ENCODE measurements at regions not wholly inside any gene's neighbourhood (a gene's known extent, or its start where the extent isn't known, plus 50 kb on each side); places are given as distances from the start of the nearest gene placed in this dataset.

DNA sequence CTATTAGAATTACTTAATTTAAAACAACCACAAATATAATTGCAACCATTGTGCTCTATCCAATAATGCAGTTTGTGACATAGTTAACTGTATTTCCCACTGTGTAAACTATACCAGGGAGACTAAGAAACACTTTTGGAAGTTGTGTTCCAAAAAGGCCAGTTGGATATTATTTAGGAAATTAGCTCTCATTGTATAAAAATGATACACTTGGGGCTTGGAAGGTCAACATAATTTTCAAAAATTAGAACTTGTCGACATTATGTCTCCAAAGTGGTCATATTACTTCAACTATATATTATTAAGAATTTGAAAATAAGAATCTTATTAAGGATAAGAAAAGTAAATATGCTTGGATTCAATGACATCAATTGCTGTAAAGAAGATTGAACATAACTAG is 876.6 kb downstream of the MRPL39 start:
- no peaks in the 10 kb centered on the region for H3K36me3 Mint-ChIP-seq (ENCODE audit: low read depth)
- Histone ChIP-seq H3K4me2 (no peak overlapping the region), H3K27ac (ENCODE audit: low read depth) (no peak overlapping the region), H3K36me3 (ENCODE audit: insufficient read depth) (no peaks in the 10 kb centered on the region), H4K20me1 (replicated peaks; ENCODE audit: insufficient read depth) (no peaks in the 10 kb centered on the region), H3K27me3 (ENCODE audit: insufficient read depth) (no peaks in the 10 kb centered on the region), H2AFZ (no peak overlapping the region), H3K4me1 (ENCODE audit: insufficient read depth) (no peaks in the 10 kb centered on the region), H3K9me2 (ENCODE audit: insufficient read depth) (no peaks in the 10 kb centered on the region), H3F3A (replicated peaks; ENCODE audit: low read depth) (no peaks in the 10 kb centered on the region), H3K79me2 (replicated peaks; ENCODE audit: insufficient read depth) (no peaks in the 10 kb centered on the region), H3K4me3 (no peak overlapping the region)
- H3K4me1 Mint-ChIP-seq: no peaks in the 10 kb centered on the region
- TF ChIP-seq ZNF114 (CRISPR knock-in tag; IDR thresholded peaks at IDR 0.05): no peak
- no peak for TF ChIP-seq ZNF331 (CRISPR knock-in tag; IDR thresholded peaks at IDR 0.05; ENCODE audit: low read depth)
- TF ChIP-seq EZH2phosphoT487 (IDR thresholded peaks at IDR 0.05; ENCODE audit: unreplicated experiment): no peak
- no peak for TF ChIP-seq POLR2AphosphoS5 (IDR thresholded peaks at IDR 0.05; ENCODE audit: low read depth)
- no peak for TF ChIP-seq NANOG (IDR thresholded peaks at IDR 0.05; ENCODE audit: borderline replicate concordance)
- no peak for TF ChIP-seq STAT1 (IDR thresholded peaks at IDR 0.05; ENCODE audit: unreplicated experiment)
- no peak for TF ChIP-seq CREB1 (CRISPR knock-in tag; IDR thresholded peaks at IDR 0.05; ENCODE audit: low read depth)
- TF ChIP-seq JUNB (IDR thresholded peaks at IDR 0.05; ENCODE audit: unreplicated experiment): no peak
- TF ChIP-seq, protein P1, sequence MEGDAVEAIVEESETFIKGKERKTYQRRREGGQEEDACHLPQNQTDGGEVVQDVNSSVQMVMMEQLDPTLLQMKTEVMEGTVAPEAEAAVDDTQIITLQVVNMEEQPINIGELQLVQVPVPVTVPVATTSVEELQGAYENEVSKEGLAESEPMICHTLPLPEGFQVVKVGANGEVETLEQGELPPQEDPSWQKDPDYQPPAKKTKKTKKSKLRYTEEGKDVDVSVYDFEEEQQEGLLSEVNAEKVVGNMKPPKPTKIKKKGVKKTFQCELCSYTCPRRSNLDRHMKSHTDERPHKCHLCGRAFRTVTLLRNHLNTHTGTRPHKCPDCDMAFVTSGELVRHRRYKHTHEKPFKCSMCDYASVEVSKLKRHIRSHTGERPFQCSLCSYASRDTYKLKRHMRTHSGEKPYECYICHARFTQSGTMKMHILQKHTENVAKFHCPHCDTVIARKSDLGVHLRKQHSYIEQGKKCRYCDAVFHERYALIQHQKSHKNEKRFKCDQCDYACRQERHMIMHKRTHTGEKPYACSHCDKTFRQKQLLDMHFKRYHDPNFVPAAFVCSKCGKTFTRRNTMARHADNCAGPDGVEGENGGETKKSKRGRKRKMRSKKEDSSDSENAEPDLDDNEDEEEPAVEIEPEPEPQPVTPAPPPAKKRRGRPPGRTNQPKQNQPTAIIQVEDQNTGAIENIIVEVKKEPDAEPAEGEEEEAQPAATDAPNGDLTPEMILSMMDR (conservative IDR thresholded peaks at IDR 0.05; ENCODE audit: low read depth in 2 of 2): no peak
- TF ChIP-seq, protein P2, sequence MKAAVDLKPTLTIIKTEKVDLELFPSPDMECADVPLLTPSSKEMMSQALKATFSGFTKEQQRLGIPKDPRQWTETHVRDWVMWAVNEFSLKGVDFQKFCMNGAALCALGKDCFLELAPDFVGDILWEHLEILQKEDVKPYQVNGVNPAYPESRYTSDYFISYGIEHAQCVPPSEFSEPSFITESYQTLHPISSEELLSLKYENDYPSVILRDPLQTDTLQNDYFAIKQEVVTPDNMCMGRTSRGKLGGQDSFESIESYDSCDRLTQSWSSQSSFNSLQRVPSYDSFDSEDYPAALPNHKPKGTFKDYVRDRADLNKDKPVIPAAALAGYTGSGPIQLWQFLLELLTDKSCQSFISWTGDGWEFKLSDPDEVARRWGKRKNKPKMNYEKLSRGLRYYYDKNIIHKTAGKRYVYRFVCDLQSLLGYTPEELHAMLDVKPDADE (IDR thresholded peaks at IDR 0.05): no peak
- no peak for TF ChIP-seq EZH2 (IDR thresholded peaks at IDR 0.05; ENCODE audit: low read depth, unreplicated experiment)
- TF ChIP-seq, protein P3, sequence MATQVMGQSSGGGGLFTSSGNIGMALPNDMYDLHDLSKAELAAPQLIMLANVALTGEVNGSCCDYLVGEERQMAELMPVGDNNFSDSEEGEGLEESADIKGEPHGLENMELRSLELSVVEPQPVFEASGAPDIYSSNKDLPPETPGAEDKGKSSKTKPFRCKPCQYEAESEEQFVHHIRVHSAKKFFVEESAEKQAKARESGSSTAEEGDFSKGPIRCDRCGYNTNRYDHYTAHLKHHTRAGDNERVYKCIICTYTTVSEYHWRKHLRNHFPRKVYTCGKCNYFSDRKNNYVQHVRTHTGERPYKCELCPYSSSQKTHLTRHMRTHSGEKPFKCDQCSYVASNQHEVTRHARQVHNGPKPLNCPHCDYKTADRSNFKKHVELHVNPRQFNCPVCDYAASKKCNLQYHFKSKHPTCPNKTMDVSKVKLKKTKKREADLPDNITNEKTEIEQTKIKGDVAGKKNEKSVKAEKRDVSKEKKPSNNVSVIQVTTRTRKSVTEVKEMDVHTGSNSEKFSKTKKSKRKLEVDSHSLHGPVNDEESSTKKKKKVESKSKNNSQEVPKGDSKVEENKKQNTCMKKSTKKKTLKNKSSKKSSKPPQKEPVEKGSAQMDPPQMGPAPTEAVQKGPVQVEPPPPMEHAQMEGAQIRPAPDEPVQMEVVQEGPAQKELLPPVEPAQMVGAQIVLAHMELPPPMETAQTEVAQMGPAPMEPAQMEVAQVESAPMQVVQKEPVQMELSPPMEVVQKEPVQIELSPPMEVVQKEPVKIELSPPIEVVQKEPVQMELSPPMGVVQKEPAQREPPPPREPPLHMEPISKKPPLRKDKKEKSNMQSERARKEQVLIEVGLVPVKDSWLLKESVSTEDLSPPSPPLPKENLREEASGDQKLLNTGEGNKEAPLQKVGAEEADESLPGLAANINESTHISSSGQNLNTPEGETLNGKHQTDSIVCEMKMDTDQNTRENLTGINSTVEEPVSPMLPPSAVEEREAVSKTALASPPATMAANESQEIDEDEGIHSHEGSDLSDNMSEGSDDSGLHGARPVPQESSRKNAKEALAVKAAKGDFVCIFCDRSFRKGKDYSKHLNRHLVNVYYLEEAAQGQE (IDR thresholded peaks at IDR 0.05; ENCODE audit: unreplicated experiment): no peak
- TF ChIP-seq, protein P4, sequence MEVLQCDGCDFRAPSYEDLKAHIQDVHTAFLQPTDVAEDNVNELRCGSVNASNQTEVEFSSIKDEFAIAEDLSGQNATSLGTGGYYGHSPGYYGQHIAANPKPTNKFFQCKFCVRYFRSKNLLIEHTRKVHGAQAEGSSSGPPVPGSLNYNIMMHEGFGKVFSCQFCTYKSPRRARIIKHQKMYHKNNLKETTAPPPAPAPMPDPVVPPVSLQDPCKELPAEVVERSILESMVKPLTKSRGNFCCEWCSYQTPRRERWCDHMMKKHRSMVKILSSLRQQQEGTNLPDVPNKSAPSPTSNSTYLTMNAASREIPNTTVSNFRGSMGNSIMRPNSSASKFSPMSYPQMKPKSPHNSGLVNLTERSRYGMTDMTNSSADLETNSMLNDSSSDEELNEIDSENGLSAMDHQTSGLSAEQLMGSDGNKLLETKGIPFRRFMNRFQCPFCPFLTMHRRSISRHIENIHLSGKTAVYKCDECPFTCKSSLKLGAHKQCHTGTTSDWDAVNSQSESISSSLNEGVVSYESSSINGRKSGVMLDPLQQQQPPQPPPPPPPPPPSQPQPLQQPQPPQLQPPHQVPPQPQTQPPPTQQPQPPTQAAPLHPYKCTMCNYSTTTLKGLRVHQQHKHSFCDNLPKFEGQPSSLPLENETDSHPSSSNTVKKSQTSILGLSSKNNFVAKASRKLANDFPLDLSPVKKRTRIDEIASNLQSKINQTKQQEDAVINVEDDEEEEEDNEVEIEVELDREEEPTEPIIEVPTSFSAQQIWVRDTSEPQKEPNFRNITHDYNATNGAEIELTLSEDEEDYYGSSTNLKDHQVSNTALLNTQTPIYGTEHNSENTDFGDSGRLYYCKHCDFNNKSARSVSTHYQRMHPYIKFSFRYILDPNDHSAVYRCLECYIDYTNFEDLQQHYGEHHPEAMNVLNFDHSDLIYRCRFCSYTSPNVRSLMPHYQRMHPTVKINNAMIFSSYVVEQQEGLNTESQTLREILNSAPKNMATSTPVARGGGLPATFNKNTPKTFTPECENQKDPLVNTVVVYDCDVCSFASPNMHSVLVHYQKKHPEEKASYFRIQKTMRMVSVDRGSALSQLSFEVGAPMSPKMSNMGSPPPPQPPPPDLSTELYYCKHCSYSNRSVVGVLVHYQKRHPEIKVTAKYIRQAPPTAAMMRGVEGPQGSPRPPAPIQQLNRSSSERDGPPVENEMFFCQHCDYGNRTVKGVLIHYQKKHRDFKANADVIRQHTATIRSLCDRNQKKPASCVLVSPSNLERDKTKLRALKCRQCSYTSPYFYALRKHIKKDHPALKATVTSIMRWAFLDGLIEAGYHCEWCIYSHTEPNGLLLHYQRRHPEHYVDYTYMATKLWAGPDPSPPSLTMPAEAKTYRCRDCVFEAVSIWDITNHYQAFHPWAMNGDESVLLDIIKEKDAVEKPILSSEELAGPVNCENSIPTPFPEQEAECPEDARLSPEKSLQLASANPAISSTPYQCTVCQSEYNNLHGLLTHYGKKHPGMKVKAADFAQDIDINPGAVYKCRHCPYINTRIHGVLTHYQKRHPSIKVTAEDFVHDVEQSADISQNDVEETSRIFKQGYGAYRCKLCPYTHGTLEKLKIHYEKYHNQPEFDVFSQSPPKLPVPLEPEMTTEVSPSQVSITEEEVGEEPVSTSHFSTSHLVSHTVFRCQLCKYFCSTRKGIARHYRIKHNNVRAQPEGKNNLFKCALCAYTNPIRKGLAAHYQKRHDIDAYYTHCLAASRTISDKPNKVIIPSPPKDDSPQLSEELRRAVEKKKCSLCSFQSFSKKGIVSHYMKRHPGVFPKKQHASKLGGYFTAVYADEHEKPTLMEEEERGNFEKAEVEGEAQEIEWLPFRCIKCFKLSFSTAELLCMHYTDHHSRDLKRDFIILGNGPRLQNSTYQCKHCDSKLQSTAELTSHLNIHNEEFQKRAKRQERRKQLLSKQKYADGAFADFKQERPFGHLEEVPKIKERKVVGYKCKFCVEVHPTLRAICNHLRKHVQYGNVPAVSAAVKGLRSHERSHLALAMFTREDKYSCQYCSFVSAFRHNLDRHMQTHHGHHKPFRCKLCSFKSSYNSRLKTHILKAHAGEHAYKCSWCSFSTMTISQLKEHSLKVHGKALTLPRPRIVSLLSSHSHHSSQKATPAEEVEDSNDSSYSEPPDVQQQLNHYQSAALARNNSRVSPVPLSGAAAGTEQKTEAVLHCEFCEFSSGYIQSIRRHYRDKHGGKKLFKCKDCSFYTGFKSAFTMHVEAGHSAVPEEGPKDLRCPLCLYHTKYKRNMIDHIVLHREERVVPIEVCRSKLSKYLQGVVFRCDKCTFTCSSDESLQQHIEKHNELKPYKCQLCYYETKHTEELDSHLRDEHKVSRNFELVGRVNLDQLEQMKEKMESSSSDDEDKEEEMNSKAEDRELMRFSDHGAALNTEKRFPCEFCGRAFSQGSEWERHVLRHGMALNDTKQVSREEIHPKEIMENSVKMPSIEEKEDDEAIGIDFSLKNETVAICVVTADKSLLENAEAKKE (CRISPR knock-in tag; IDR thresholded peaks at IDR 0.05): no peak
- no peak overlapping the region for H3K4me3 Mint-ChIP-seq
- H3K27ac Mint-ChIP-seq: no peak overlapping the region
- no peak for ATAC-seq
- DNase-seq (ENCODE audit: low spot score): no peak
- no peaks in the 10 kb centered on the region for H3K27me3 Mint-ChIP-seq (ENCODE audit: insufficient read depth, low read depth, poor library complexity)
- peaks cover 61% of the 10 kb centered on the region for H3K9me3 Mint-ChIP-seq

All from GM23338 (cell line).